GM12873 (cell line): ENCODE measurements at regions not wholly inside any gene's neighbourhood (a gene's known extent, or its start where the extent isn't known, plus 50 kb on each side); places are given as distances from the start of the nearest gene placed in this dataset.

Experiments
- TF ChIP-seq, protein P1 (sequence below): IDR thresholded peaks from 2 replicates; pipeline ENCODE4 v1.5.1; 2012; ENCODE audit warnings: low read depth, mild to moderate bottlenecking, moderate library complexity, low read length, control low read depth; ENCODE audit not compliant: insufficient read depth; ENCODE audit errors: missing control alignments

DNA sequence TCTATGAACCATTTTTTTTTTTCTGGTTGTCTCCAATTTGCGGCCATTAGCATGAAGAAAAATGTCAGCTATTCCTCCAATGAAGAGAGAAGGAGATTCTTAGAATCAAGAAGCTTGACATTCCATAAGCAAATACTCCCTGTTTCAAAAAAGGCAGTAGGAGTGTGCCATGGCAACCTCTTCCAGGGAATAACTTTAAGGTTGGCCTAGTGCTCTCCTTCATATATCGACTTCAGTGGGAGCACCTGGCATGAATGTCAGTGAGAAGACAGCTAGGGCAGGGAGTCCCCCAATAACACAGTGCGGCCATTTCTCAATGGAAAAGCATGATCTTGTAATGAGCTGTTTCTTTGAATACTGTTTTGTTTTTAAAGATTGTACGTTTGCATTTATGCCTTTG is 493.0 kb upstream of the ATP11B start:
- TF ChIP-seq, protein P1, sequence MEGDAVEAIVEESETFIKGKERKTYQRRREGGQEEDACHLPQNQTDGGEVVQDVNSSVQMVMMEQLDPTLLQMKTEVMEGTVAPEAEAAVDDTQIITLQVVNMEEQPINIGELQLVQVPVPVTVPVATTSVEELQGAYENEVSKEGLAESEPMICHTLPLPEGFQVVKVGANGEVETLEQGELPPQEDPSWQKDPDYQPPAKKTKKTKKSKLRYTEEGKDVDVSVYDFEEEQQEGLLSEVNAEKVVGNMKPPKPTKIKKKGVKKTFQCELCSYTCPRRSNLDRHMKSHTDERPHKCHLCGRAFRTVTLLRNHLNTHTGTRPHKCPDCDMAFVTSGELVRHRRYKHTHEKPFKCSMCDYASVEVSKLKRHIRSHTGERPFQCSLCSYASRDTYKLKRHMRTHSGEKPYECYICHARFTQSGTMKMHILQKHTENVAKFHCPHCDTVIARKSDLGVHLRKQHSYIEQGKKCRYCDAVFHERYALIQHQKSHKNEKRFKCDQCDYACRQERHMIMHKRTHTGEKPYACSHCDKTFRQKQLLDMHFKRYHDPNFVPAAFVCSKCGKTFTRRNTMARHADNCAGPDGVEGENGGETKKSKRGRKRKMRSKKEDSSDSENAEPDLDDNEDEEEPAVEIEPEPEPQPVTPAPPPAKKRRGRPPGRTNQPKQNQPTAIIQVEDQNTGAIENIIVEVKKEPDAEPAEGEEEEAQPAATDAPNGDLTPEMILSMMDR: no peak

DNA sequence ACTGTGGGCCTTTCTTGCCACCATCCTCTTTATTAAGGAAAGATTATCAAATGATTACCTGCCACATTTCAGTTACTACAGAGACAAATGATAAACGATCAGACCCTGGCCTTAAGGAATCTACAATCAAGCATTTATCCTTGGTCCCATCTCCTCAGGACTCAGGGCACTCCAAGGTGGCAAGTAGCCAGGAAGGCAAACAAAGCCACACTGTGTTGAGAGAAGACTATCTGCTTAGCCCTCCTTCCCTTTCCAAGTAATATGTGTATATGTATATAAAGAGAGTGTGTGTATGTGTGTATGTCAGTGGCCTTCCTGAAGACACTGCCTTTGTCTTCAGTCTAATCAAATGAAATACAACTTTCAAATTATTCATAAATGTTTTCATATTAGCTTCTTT is 490.1 kb upstream of the ATP11B start:
- TF ChIP-seq, protein P1: no peak

DNA sequence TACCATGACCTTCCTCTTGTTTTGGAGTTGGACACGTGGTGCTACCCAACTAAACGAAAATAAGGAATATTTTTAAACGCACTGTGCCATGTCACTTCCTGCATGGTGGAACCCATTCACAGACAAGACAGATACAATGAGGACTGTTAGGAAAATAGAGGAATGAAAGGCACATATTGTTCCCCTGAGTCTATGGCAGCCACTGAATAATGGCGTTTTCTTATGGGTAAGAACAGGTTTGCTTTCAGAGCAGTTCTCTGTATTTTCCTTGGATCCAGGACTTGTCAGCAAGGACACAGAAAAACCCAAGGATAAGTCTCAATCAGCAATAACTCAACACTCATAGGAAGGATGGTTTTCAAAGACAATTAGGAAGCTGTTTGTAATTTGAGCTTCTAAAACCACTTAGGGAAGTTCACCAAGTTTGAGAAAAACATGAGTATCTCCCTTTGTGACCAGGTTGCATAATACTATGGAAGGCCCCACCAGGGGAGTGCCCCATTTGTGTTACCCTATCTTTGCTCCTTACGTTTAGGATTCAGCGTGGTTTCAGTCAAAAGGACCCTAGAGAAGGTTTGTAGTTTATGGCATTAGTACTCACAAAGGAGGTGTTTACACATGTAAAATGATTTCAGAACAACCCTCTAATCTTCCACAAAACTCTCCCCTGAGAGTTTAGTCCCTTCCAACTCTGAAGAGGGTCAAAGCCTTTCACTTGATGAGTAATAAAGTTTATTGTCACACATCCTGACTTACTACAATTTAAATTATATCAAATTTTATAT is 487.2 kb upstream of the ATP11B start:
- TF ChIP-seq, protein P1: no peak

DNA sequence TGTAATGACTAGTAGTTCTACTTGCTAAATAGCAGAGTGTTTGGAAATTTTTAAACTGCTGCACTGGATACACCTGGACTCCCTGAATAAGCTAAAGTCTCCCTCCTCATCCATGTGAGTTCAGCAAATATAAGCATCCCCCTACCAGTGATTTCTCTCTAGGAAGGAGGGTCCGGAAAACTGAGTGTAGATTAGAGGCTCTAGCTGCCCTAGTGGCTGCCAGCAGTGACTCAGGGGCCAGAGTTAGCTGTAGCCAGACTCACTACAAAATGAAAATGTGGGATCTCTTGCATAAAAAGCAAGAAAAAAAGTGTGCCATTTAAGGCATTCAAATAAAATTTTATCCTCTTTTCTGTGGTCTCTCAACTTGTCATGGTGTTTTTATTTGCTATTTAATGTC is 485.0 kb upstream of the ATP11B start:
- TF ChIP-seq, protein P1: no peak

DNA sequence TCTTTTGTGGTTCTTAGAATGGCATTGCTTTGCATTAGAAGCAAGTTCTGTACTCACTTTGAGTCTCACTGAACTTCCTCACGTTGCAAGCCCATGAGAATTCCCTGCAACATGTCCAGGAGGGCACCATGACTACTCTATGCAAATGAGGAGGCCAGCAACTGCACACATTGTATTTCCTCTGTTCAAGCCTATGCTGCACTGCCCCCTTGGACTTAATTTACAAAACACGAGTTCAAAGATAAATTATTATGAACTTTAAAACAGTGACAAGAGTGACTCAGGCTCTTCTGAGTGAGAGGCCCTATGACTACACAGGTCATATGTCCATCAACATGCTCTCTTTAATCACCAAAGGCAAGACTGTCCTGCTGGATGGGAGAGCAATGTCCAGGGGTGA is 484.2 kb upstream of the ATP11B start:
- TF ChIP-seq, protein P1: no peak

DNA sequence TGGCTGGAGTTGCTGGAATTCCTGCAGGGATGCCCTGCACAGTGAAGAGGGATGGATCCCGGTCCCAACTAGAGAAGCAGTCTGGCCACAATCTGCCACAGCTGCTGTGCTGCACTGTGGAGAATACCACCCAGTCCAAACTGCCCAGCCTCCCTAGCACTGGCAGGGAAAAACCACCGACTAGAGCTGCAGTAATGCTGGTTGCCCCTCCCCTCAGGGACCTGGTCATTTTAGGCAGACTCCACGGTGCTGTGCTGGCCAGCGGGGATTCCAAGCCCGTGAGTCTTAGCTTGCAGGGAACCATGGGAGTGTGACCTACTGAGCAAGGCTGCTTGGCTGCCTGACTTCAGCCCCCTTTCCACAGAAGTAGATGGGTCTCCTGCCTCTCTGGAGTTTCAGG is 478.0 kb upstream of the ATP11B start:
- TF ChIP-seq, protein P1: no peak

DNA sequence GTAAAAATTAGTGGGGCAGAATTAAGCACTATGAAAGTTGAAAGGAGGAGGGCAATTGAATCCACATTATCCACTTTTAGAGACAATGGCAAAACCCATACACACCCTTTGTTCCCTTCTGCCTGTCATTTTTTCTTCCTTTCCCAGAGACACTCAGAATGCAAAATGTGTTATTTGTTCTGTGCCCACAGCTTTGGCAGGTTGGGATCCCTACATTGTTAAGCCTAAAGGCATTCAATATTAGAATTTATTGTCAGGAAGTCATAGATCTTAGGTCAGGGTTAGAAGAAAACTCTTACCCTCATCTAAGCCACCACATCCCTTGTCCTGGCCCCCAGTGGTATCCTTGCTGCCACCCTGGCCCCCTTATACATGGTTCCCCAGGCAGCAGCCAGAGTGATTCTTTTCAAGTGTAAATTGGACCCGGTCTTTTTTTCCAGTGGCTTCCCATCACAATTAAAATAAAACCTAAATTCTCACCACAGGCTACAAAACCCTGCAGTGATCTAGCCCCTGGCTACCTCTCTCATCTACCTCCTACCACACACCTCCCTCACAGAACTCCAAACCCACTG is 470.1 kb upstream of the ATP11B start:
- TF ChIP-seq, protein P1: no peak
